GM21825 (cell line): ENCODE measurements at regions not wholly inside any gene's neighbourhood (a gene's known extent, or its start where the extent isn't known, plus 50 kb on each side); places are given as distances from the start of the nearest gene placed in this dataset.

Source experiments
- ATAC-seq: cut with Tn5 transposase; IDR thresholded peaks from one replicate; pipeline ENCODE4 v1.9.1; 2021; ENCODE audit warnings: mild to moderate bottlenecking, moderate library complexity; ENCODE audit not compliant: unreplicated experiment

- ATAC-seq, result no peak
Measured at GRCh38 chrX:124275182-124275894, 57.1 kb upstream of the TEX13D start.

DNA sequence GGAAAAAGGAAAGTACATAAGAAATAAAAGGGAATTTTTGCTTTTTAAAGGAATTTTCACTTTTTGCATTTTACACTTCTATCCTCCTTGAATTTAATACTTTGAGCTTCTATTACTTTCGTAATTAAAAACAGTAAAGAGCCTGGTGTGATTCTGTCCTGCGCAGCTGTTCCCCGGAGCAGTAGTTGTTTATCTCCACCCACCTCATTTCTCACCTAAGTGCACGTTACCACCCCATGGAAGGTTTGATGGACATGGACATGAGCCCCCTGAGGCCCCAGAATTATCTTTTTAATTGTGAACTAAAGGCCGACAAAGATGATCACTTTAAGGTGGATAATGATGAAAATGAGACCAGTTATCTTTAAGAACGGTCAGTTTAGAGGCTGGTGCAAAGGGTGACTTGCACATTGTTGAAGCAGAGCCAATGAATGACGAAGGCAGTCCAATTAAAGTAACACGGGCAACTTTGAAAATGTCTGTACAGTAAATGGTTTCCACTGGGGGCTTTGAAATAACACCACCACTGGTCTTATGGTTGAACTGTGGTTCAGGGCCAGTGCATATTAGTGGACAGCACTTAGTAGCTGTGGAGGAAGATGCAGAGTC lies 52.1 kb upstream of the TEX13D start:
- no peak for ATAC-seq

DNA sequence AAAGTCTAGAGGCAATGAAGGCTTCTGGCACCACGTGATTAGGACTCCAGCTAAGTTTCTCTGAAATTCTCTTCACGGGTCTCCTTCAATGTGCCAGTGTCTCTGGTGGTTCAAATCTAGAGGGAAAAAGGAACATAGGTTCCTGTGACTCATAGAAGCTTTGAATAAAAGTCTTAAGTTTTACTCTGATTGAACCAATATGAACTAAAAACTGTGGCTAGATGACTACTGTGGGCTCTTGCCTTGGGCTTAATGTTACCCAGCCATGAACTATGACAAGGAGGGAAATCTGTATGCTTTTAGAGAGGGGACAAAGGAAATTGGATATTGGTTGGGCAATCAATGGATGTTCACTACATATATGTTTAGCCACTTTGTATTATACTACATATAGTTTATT lies 49.9 kb upstream of the TEX13D start:
- ATAC-seq, result no peak
